ENCODE measurements at regions not wholly inside any gene's neighbourhood (a gene's known extent, or its start where the extent isn't known, plus 50 kb on each side); places are given as distances from the start of the nearest gene placed in this dataset.

DNA sequence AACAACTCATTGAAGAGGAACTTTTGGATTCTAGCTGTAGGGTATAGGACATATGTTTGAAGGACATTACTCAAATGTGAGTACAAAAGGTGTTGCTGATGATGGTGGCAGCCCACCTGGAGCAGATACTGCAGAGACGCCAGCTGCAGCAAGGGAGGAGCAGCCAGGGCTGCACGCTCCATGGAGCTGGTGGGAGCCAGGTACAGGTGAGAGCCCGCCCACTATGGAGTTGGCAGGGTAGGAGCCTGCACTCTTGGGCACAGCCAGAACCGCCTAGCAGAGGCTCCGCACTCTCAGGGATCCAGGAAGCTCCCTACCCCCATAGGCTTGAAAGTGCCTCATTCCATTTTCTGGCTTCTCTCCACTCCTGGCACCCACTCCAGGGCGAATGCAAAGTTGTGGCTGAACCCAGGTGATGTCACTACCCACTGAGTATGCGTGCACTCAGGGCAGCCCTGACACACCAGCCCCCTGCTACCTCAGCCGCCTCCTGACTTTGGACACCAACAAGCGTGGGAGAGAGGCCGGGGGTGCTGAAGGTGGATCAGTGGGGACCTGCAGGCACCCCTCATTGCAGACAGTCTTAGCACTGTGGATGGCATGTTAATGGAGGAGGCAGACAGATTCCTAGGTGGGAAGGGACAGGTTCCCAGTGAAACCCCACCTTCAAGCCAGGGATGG is 761.1 kb downstream of the IPMK start:
- Histone ChIP-seq H3K4me3 (ENCODE audit: low read depth in 2 of 2, low read length in 1 of 2) (no peak overlapping the region), H3K4me1 (ENCODE audit: control insufficient read depth in 1 of 2, insufficient read depth in 2 of 2, low read depth in 1 of 2, low read length in 1 of 2) (no peaks in the 10 kb centered on the region), H2AFZ (ENCODE audit: low read depth) (no peak overlapping the region), H3K9me2 (no peaks in the 10 kb centered on the region), H3K4me2 (no peak overlapping the region), H3K9ac (no peak overlapping the region), H4K20me1 (ENCODE audit: insufficient read depth) (no peaks in the 10 kb centered on the region), H3F3A (replicated peaks; ENCODE audit: insufficient read depth) (no peaks in the 10 kb centered on the region), H3K9me3 (no peaks in the 10 kb centered on the region), H3K79me2 (ENCODE audit: insufficient read depth) (no peaks in the 10 kb centered on the region), H3K27me3 (ENCODE audit: insufficient read depth) (no peaks in the 10 kb centered on the region), H3K27ac (ENCODE audit: low read depth in 2 of 2, low read length in 1 of 2) (no peak overlapping the region), H3K36me3 (replicated peaks in 1 of 2; ENCODE audit: control insufficient read depth in 1 of 2, insufficient read depth in 2 of 2, low read length in 1 of 2) (no peaks in the 10 kb centered on the region)
- POLR2A ChIA-PET: no interaction called here
- DNase-seq: no peak
- WGBS (ENCODE audit: low lambda C conversion rate): 50% methylated on average over 4 of the region's 10 CpGs
- CTCF ChIA-PET: interaction anchor here (0.7 kb wide), 1 partner anchor 24 kb away, joined by 3 read pairs; no protein-coding TSS in a partner anchor
- TF ChIP-seq RAD21 (IDR thresholded peaks at IDR 0.05; ENCODE audit: low read length) (no peak), RFX5 (IDR thresholded peaks at IDR 0.05; ENCODE audit: low read length) (no peak), RXRA (IDR thresholded peaks at IDR 0.05; ENCODE audit: borderline replicate concordance, low read depth) (no peak), JUND (IDR thresholded peaks at IDR 0.05) (no peak), SMC3 (IDR thresholded peaks at IDR 0.05; ENCODE audit: low read depth, low read length) (no peak), ELF1 (IDR thresholded peaks at IDR 0.05) (no peak), PBX3 (IDR thresholded peaks at IDR 0.05) (no peak), FOXM1 (IDR thresholded peaks at IDR 0.05; ENCODE audit: low read depth) (no peak), CHD2 (IDR thresholded peaks at IDR 0.05; ENCODE audit: low read length, partially characterized antibody) (no peak), EP300 (IDR thresholded peaks at IDR 0.05; ENCODE audit: borderline replicate concordance in 1 of 2, low read depth in 1 of 2, low read length in 1 of 2) (no peak), RCOR1 (IDR thresholded peaks at IDR 0.05; ENCODE audit: low read length) (no peak), POLR2AphosphoS5 (IDR thresholded peaks at IDR 0.05; ENCODE audit: low read depth, low read length) (no peak), YY1 (IDR thresholded peaks at IDR 0.05; ENCODE audit: low read depth) (no peak), IRF3 (IDR thresholded peaks at IDR 0.05; ENCODE audit: low read depth, low read length) (no peak), MEF2A (IDR thresholded peaks at IDR 0.05; ENCODE audit: borderline replicate concordance, low read depth) (no peak), MXI1 (IDR thresholded peaks at IDR 0.05; ENCODE audit: low read depth, low read length) (no peak)
- TF ChIP-seq, protein P1, sequence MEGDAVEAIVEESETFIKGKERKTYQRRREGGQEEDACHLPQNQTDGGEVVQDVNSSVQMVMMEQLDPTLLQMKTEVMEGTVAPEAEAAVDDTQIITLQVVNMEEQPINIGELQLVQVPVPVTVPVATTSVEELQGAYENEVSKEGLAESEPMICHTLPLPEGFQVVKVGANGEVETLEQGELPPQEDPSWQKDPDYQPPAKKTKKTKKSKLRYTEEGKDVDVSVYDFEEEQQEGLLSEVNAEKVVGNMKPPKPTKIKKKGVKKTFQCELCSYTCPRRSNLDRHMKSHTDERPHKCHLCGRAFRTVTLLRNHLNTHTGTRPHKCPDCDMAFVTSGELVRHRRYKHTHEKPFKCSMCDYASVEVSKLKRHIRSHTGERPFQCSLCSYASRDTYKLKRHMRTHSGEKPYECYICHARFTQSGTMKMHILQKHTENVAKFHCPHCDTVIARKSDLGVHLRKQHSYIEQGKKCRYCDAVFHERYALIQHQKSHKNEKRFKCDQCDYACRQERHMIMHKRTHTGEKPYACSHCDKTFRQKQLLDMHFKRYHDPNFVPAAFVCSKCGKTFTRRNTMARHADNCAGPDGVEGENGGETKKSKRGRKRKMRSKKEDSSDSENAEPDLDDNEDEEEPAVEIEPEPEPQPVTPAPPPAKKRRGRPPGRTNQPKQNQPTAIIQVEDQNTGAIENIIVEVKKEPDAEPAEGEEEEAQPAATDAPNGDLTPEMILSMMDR (IDR thresholded peaks at IDR 0.05): no peak
